ENCODE measurements at regions not wholly inside any gene's neighbourhood (a gene's known extent, or its start where the extent isn't known, plus 50 kb on each side); places are given as distances from the start of the nearest gene placed in this dataset.

- no peak overlapping the region for H3K4me3 ChIP-seq
- in situ Hi-C loops (cut with MboI) (no loop called here), intact Hi-C loops (cut with micrococcal nuclease) (no loop called here)
- no peaks in the 10 kb centered on the region for H3K9me3 ChIP-seq (replicated peaks; ENCODE audit: control insufficient read depth, insufficient read depth, low read depth, low read length)
- ChIA-PET POLR2A (no interaction called here), CTCF (ENCODE audit: low intra/inter-chr PET ratio) (no interaction called here)
- no peak overlapping the region for H3K27ac ChIP-seq (ENCODE audit: extremely low read depth, low read depth, low read length)
- DNase-seq (ENCODE audit: extremely low read depth in 1 of 4, low spot score in 3 of 4), result no peak
- no peaks in the 10 kb centered on the region for H4K20me1 ChIP-seq (replicated peaks; ENCODE audit: control insufficient read depth, insufficient read depth, low read length)
- no peaks in the 10 kb centered on the region for H3K36me3 ChIP-seq (ENCODE audit: control insufficient read depth, insufficient read depth, low read length)
- H3K27me3 ChIP-seq (ENCODE audit: control insufficient read depth in 2 of 2, insufficient read depth in 2 of 2, low read length in 2 of 2), result no peaks in the 10 kb centered on the region
- H3K79me2 ChIP-seq (ENCODE audit: control insufficient read depth, insufficient read depth, low read length), result no peaks in the 10 kb centered on the region
- no peak overlapping the region for H3K9ac ChIP-seq (ENCODE audit: insufficient read depth in 1 of 2, low read depth in 2 of 2, low read length in 2 of 2)
- H3K9me1 ChIP-seq (ENCODE audit: control insufficient read depth, insufficient read depth, low read length), result no peaks in the 10 kb centered on the region
- H3K4me2 ChIP-seq (ENCODE audit: insufficient read depth, low read length), result no peak overlapping the region
- WGBS (ENCODE audit: insufficient coverage, low coverage, missing lambda C conversion rate), result 0% methylated on average over 2 of the region's 2 CpGs
- no TSS peak for BruUV-seq (replicated peaks)
- no peak for FAIRE-seq
- H2AFZ ChIP-seq (ENCODE audit: low read depth, low read length), result no peak overlapping the region
- ATAC-seq, result no peak
- H3K4me1 ChIP-seq (replicated peaks in 1 of 2; ENCODE audit: control insufficient read depth in 2 of 2, insufficient read depth in 2 of 2, low read length in 2 of 2), result no peaks in the 10 kb centered on the region
- TF ChIP-seq SP2 (IDR thresholded peaks at IDR 0.05; ENCODE audit: extremely low read depth, low read depth, low read length, poor library complexity, severe bottlenecking), result no peak
- no peak for TF ChIP-seq NCOR1 (IDR thresholded peaks at IDR 0.05)
- no peak for TF ChIP-seq MCM5 (IDR thresholded peaks at IDR 0.05; ENCODE audit: low read depth)
- TF ChIP-seq TCFL5 (CRISPR knock-in tag; conservative IDR thresholded peaks at IDR 0.05), result no peak
- no peak for TF ChIP-seq ZC3H8 (IDR thresholded peaks at IDR 0.05)
- TF ChIP-seq CC2D1A (IDR thresholded peaks at IDR 0.05), result no peak
- no peak for TF ChIP-seq SRSF1 (IDR thresholded peaks at IDR 0.05; ENCODE audit: low read depth, low read length)
- no peak for TF ChIP-seq CGGBP1 (CRISPR knock-in tag; IDR thresholded peaks at IDR 0.05)
- TF ChIP-seq, protein P1, sequence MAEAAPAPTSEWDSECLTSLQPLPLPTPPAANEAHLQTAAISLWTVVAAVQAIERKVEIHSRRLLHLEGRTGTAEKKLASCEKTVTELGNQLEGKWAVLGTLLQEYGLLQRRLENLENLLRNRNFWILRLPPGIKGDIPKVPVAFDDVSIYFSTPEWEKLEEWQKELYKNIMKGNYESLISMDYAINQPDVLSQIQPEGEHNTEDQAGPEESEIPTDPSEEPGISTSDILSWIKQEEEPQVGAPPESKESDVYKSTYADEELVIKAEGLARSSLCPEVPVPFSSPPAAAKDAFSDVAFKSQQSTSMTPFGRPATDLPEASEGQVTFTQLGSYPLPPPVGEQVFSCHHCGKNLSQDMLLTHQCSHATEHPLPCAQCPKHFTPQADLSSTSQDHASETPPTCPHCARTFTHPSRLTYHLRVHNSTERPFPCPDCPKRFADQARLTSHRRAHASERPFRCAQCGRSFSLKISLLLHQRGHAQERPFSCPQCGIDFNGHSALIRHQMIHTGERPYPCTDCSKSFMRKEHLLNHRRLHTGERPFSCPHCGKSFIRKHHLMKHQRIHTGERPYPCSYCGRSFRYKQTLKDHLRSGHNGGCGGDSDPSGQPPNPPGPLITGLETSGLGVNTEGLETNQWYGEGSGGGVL (CRISPR knock-in tag; IDR thresholded peaks at IDR 0.05), result no peak
- TF ChIP-seq ZNF695 (CRISPR knock-in tag; IDR thresholded peaks at IDR 0.05), result no peak
- TF ChIP-seq LEF1 (IDR thresholded peaks at IDR 0.05), result no peak
- TF ChIP-seq CHD7 (IDR thresholded peaks at IDR 0.05; ENCODE audit: low read depth, low read length), result no peak
Measured at GRCh38 chr9:19975499-19975898, 186.7 kb upstream of the SLC24A2 start.
